ENCODE measurements at regions not wholly inside any gene's neighbourhood (a gene's known extent, or its start where the extent isn't known, plus 50 kb on each side); places are given as distances from the start of the nearest gene placed in this dataset.

- H3F3A ChIP-seq (ENCODE audit: insufficient read depth, low read length, poor library complexity, severe bottlenecking) = no peaks in the 10 kb centered on the region
- no peak overlapping the region for H2AFZ ChIP-seq (ENCODE audit: low read depth, low read length)
- no peaks in the 10 kb centered on the region for H3K9me2 ChIP-seq (ENCODE audit: insufficient read depth, low read length)
- no peak overlapping the region for H3K27ac ChIP-seq (ENCODE audit: low read length)
- H3K4me2 ChIP-seq (ENCODE audit: low read length) = no peak overlapping the region
- H3K27me3 ChIP-seq (ENCODE audit: insufficient read depth, low read depth, low read length) = no peaks in the 10 kb centered on the region
- no peaks in the 10 kb centered on the region for H3K9me3 ChIP-seq (ENCODE audit: low read length)
- H3K9ac ChIP-seq (ENCODE audit: low read length) = no peak overlapping the region
- no peak for TF ChIP-seq TAF1 (IDR thresholded peaks at IDR 0.05; ENCODE audit: low read depth)
- TF ChIP-seq MXI1 (conservative IDR thresholded peaks at IDR 0.05; ENCODE audit: poor library complexity, severe bottlenecking) = no peak
- TF ChIP-seq POLR2AphosphoS5 (IDR thresholded peaks at IDR 0.05) = no peak
- TF ChIP-seq CTCF (IDR thresholded peaks at IDR 0.05; ENCODE audit: poor library complexity, severe bottlenecking) = no peak
- no peak for TF ChIP-seq REST (IDR thresholded peaks at IDR 0.05; ENCODE audit: borderline replicate concordance)
- no peaks in the 10 kb centered on the region for H3K36me3 ChIP-seq (ENCODE audit: insufficient read depth, low read length)
- H3K79me2 ChIP-seq (replicated peaks; ENCODE audit: insufficient read depth, low read length) = no peaks in the 10 kb centered on the region
- H4K20me1 ChIP-seq (ENCODE audit: insufficient read depth) = no peaks in the 10 kb centered on the region
- no peak overlapping the region for H3K4me3 ChIP-seq (ENCODE audit: low read length)
Observed at GRCh38 chr7:25998499-25998898, 153.5 kb upstream of the NFE2L3 start.

GRCh38 chr7:26000841-26001240 lies 151.2 kb upstream of the NFE2L3 start:
- Histone ChIP-seq H3K27ac (ENCODE audit: low read length) (no peak overlapping the region), H3F3A (ENCODE audit: insufficient read depth, low read length, poor library complexity, severe bottlenecking) (no peaks in the 10 kb centered on the region)
- TF ChIP-seq SMC3 (conservative IDR thresholded peaks at IDR 0.05; ENCODE audit: poor library complexity) = no peak
- no peak for TF ChIP-seq MXI1 (conservative IDR thresholded peaks at IDR 0.05; ENCODE audit: poor library complexity, severe bottlenecking)
- no peak for TF ChIP-seq CTCF (IDR thresholded peaks at IDR 0.05; ENCODE audit: poor library complexity, severe bottlenecking)
- no peak for TF ChIP-seq REST (IDR thresholded peaks at IDR 0.05; ENCODE audit: borderline replicate concordance)
- no peak for TF ChIP-seq POLR2AphosphoS5 (IDR thresholded peaks at IDR 0.05)
- TF ChIP-seq TAF1 (IDR thresholded peaks at IDR 0.05; ENCODE audit: low read depth) = no peak
- no peak for TF ChIP-seq EZH2 (IDR thresholded peaks at IDR 0.05; ENCODE audit: borderline replicate concordance, insufficient read depth, low read length, poor library complexity, severe bottlenecking)
- no peak for TF ChIP-seq RAD21 (conservative IDR thresholded peaks at IDR 0.05)
- no peak for TF ChIP-seq EP300 (conservative IDR thresholded peaks at IDR 0.05; ENCODE audit: poor library complexity, severe bottlenecking)

More at GRCh38 chr7:26000841-26001240, 151.2 kb upstream of the NFE2L3 start:
- no peak overlapping the region for H3K4me3 ChIP-seq (ENCODE audit: low read length)
- no peaks in the 10 kb centered on the region for H4K20me1 ChIP-seq (ENCODE audit: insufficient read depth)
- no peaks in the 10 kb centered on the region for H3K27me3 ChIP-seq (ENCODE audit: insufficient read depth, low read depth, low read length)
- H3K9me3 ChIP-seq (ENCODE audit: low read length) = no peaks in the 10 kb centered on the region
- H3K4me2 ChIP-seq (ENCODE audit: low read length) = no peak overlapping the region
- H2AFZ ChIP-seq (ENCODE audit: low read depth, low read length) = no peak overlapping the region
- H3K9me2 ChIP-seq (ENCODE audit: insufficient read depth, low read length) = no peaks in the 10 kb centered on the region
- H3K36me3 ChIP-seq (ENCODE audit: insufficient read depth, low read length) = no peaks in the 10 kb centered on the region
- no peaks in the 10 kb centered on the region for H3K79me2 ChIP-seq (replicated peaks; ENCODE audit: insufficient read depth, low read length)
- no peak overlapping the region for H3K9ac ChIP-seq (ENCODE audit: low read length)

Data from neural cell (in vitro differentiated cells).